HFF-Myc (cell line): ENCODE measurements at regions not wholly inside any gene's neighbourhood (a gene's known extent, or its start where the extent isn't known, plus 50 kb on each side); places are given as distances from the start of the nearest gene placed in this dataset.

Experiments used
- DNase-seq: peaks from one replicate; pipeline ENCODE4 v3.0.0-alpha.2; 2011; ENCODE audit warnings: low read depth; ENCODE audit errors: extremely low read depth
- H3K4me3 ChIP-seq: replicated peaks from 2 replicates; pipeline ENCODE4 v1.5.1; 2011; ENCODE audit warnings: low read depth, mild to moderate bottlenecking, control low read depth, low read length
- CTCF ChIP-seq: IDR thresholded peaks from 2 replicates; pipeline ENCODE4 v1.5.1; 2012; ENCODE audit warnings: mild to moderate bottlenecking, low read depth, low read length, control low read depth; ENCODE audit errors: missing control alignments

GRCh38 chr6:878179-878578 is 185.2 kb upstream of the EXOC2 start:
- DNase-seq = no peak
- TF ChIP-seq CTCF = no peak
- no peak overlapping the region for H3K4me3 ChIP-seq

- TF ChIP-seq CTCF = no peak
- DNase-seq = no peak
- no peak overlapping the region for H3K4me3 ChIP-seq
Measured at GRCh38 chr6:875012-875411, 182.1 kb upstream of the EXOC2 start.

- no peak overlapping the region for H3K4me3 ChIP-seq
- no peak for DNase-seq
- TF ChIP-seq CTCF = no peak
Measured at GRCh38 chr6:872570-873125, 179.7 kb upstream of the EXOC2 start.

GRCh38 chr6:871503-871902 is 178.6 kb upstream of the EXOC2 start:
- no peak for TF ChIP-seq CTCF
- no peak overlapping the region for H3K4me3 ChIP-seq
- no peak for DNase-seq

GRCh38 chr6:870096-870495 is 177.2 kb upstream of the EXOC2 start:
- no peak for TF ChIP-seq CTCF
- DNase-seq = no peak
- no peak overlapping the region for H3K4me3 ChIP-seq

- H3K4me3 ChIP-seq = no peak overlapping the region
- no peak for DNase-seq
- no peak for TF ChIP-seq CTCF
Measured at GRCh38 chr6:868201-868600, 175.3 kb upstream of the EXOC2 start.

GRCh38 chr6:867378-867777 is 174.4 kb upstream of the EXOC2 start:
- no peak for TF ChIP-seq CTCF
- no peak for DNase-seq
- H3K4me3 ChIP-seq = no peak overlapping the region
